HEK293 (cell line): ENCODE measurements at regions not wholly inside any gene's neighbourhood (a gene's known extent, or its start where the extent isn't known, plus 50 kb on each side); places are given as distances from the start of the nearest gene placed in this dataset.
A peak's percentile ranks its signal among the peaks of the same experiment; 100 is the strongest.

ENCODE experiments used
- CTCF ChIA-PET: fragments of 350-600 bp; formaldehyde crosslinking; extraction: SDS; loops from one replicate; lab custom pipeline; 2021; ENCODE audit warnings: antibody characterized with exemption; lab: Yijun Ruan, JAX
- POLR2A ChIA-PET: fragments of 300-600 bp; formaldehyde crosslinking; extraction: SDS; loops from one replicate; lab custom pipeline; 2020; ENCODE audit warnings: antibody characterized with exemption, inconsistent platforms; lab: Yijun Ruan, JAX
- H3K27ac ChIP-seq: fragments of 200-500 bp; sonication (Bioruptor generic); 2 replicates; pipeline ENCODE4 v1.5.1; 2014; ENCODE audit warnings: low read depth, low read length, control low read depth, inconsistent platforms; ENCODE audit errors: extremely low read depth
- H3K36me3 ChIP-seq, 2 experiments: fragments of 200-500 bp in 1 of 2; sonication (Bioruptor generic) in 1 of 2; 1 replicate in 1 of 2; 2 replicates in 1 of 2; pipeline ENCODE4 v1.5.1; 2014 to 2017; ENCODE audit warnings: inconsistent platforms in 2 of 2, low read length in 2 of 2; ENCODE audit not compliant: control insufficient read depth in 2 of 2, insufficient read depth in 1 of 2
- H3K4me1 ChIP-seq: fragments of 200-500 bp; sonication (Bioruptor generic); 2 replicates; pipeline ENCODE4 v1.5.1; 2014; ENCODE audit warnings: mild to moderate bottlenecking, low read length, inconsistent platforms; ENCODE audit not compliant: control insufficient read depth, insufficient read depth
- H3K4me3 ChIP-seq: 2 replicates; pipeline ENCODE4 v1.5.1; 2011; ENCODE audit warnings: low read depth, mild to moderate bottlenecking, control low read depth, low read length, moderate library complexity
- H3K9me3 ChIP-seq: fragments of 200-500 bp; sonication (Bioruptor generic); 2 replicates; pipeline ENCODE4 v1.5.1; 2014; ENCODE audit warnings: low read depth, low read length, inconsistent platforms; ENCODE audit not compliant: control insufficient read depth, insufficient read depth
- MYNN ChIP-seq: fragments of 450-650 bp; formaldehyde crosslinking; IDR thresholded peaks from 2 replicates; pipeline ENCODE4 v1.5.1; 2016; ENCODE audit warnings: missing biosample characterization, missing genetic modification characterization, borderline replicate concordance
- PRDM1 ChIP-seq: fragments of 450-650 bp; formaldehyde crosslinking; IDR thresholded peaks from 2 replicates; pipeline ENCODE4; 2016; ENCODE audit warnings: missing biosample characterization, missing genetic modification characterization
- ZBTB17 ChIP-seq: fragments of 450-650 bp; formaldehyde crosslinking; IDR thresholded peaks from 2 replicates; pipeline ENCODE4 v1.5.1; 2016; ENCODE audit warnings: missing biosample characterization, missing genetic modification characterization
- ZBTB21 ChIP-seq: fragments of 450-650 bp; formaldehyde crosslinking; IDR thresholded peaks from 2 replicates; pipeline ENCODE4 v1.5.1; 2017; ENCODE audit warnings: missing biosample characterization, missing genetic modification characterization
- ZNF433 ChIP-seq: fragments of 450-650 bp; formaldehyde crosslinking; IDR thresholded peaks from 2 replicates; pipeline ENCODE4 v1.5.1; 2016; ENCODE audit warnings: missing biosample characterization, missing genetic modification characterization, low read depth
- ZNF514 ChIP-seq: fragments of 450-650 bp; formaldehyde crosslinking; IDR thresholded peaks from 2 replicates; pipeline ENCODE4 v1.5.1; 2016; ENCODE audit warnings: missing biosample characterization, missing genetic modification characterization
- ZNF521 ChIP-seq: fragments of 450-650 bp; formaldehyde crosslinking; IDR thresholded peaks from 2 replicates; pipeline ENCODE4 v1.5.1; 2017; ENCODE audit warnings: missing biosample characterization, mild to moderate bottlenecking, missing genetic modification characterization
- ZNF529 ChIP-seq: fragments of 450-650 bp; formaldehyde crosslinking; IDR thresholded peaks from 2 replicates; pipeline ENCODE4 v1.5.1; 2017; ENCODE audit warnings: missing genetic modification characterization, missing biosample characterization; ENCODE audit not compliant: insufficient replicate concordance
- ZNF558 ChIP-seq: fragments of 450-650 bp; formaldehyde crosslinking; IDR thresholded peaks from 2 replicates; pipeline ENCODE4 v1.5.1; 2016; ENCODE audit warnings: missing biosample characterization, missing genetic modification characterization
- ZNF585B ChIP-seq: fragments of 450-650 bp; formaldehyde crosslinking; IDR thresholded peaks from 2 replicates; pipeline ENCODE4 v1.5.1; 2016; ENCODE audit warnings: missing biosample characterization, missing genetic modification characterization
- ZNF776 ChIP-seq: fragments of 450-650 bp; formaldehyde crosslinking; IDR thresholded peaks from 2 replicates; pipeline ENCODE4 v1.5.0; 2017; ENCODE audit warnings: missing biosample characterization, missing genetic modification characterization, borderline replicate concordance
- ZNF791 ChIP-seq: fragments of 450-650 bp; formaldehyde crosslinking; IDR thresholded peaks from 2 replicates; pipeline ENCODE4 v1.5.1; 2016; ENCODE audit warnings: missing biosample characterization, missing genetic modification characterization
- TF ChIP-seq, protein P1 (sequence below): fragments of 450-650 bp; formaldehyde crosslinking; IDR thresholded peaks from 2 replicates; pipeline ENCODE4 v1.5.1; 2016; ENCODE audit warnings: missing biosample characterization, missing genetic modification characterization
- TF ChIP-seq, protein P2 (sequence below): fragments of 450-650 bp; formaldehyde crosslinking; IDR thresholded peaks from 2 replicates; pipeline ENCODE4 v1.5.1; 2016; ENCODE audit warnings: missing biosample characterization, missing genetic modification characterization
- TF ChIP-seq, protein P3 (sequence below): fragments of 450-650 bp; formaldehyde crosslinking; conservative IDR thresholded peaks from 2 replicates; pipeline ENCODE4 v1.5.1; 2016; ENCODE audit warnings: low read depth, missing biosample characterization, missing genetic modification characterization
- TF ChIP-seq, protein P4 (sequence below): fragments of 450-650 bp; formaldehyde crosslinking; IDR thresholded peaks from 2 replicates; pipeline ENCODE4 v1.5.1; 2016; ENCODE audit warnings: missing biosample characterization, missing genetic modification characterization
- TF ChIP-seq, protein P5 (sequence below): fragments of 450-650 bp; formaldehyde crosslinking; IDR thresholded peaks from 2 replicates; pipeline ENCODE4 v1.5.1; 2016; ENCODE audit warnings: missing biosample characterization, missing genetic modification characterization
- TF ChIP-seq, protein P6 (sequence below): fragments of 450-650 bp; formaldehyde crosslinking; IDR thresholded peaks from 2 replicates; pipeline ENCODE4 v1.5.1; 2017; ENCODE audit warnings: missing biosample characterization, missing genetic modification characterization
- TF ChIP-seq, protein P7 (sequence below): fragments of 450-650 bp; formaldehyde crosslinking; IDR thresholded peaks from 2 replicates; pipeline ENCODE4 v1.5.1; 2016; ENCODE audit warnings: missing biosample characterization, missing genetic modification characterization

DNA sequence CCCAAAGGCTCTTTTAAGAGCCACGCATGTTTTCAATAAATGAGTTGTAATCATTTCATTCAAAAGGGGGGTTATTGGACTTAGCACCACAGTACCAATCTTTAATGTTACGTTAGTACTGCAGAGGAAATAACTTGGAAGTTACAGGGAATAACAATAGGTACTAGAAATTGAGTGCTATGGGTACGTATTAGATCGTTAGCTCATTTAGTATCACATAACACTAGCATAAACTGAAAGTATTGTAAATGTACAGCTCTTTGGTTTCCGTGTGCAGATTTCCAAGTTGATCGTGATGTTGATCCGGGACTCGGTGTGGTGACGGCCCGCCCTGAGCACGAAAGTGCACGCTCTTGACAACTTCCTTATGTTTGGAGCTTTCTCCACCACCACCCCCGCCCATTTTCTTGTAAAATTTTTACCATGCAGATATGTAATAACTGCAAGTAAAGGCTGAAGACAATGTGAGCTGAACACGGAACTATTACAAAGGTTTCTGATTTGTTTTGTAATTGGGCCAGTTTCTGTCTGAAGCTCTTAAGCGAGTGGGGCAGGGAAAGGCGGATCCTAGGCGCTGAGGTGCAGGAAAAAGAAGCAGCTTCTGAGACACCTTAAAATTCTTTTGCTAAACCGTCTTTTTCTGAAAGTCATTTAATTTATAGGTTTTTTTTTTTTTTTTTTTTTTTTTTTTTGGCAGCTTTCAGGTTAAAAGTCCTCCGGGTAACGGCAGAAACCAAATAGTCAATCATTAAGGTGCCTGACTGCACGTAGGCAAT is 71.5 kb downstream of the HFE start:
- H3K4me1 ChIP-seq: no peaks in the 10 kb centered on the region
- H3K27ac ChIP-seq: no peak overlapping the region
- no peaks in the 10 kb centered on the region for H3K36me3 ChIP-seq
- no peaks in the 10 kb centered on the region for H3K9me3 ChIP-seq
- ChIA-PET POLR2A (interaction anchor here (0.6 to 6.3 kb wide), 31 partner anchors 9 to 1679 kb away, joined by 3 to 439 read pairs (median 7); a partner anchor contains a TSS), CTCF (interaction anchor here (1.6 to 1.7 kb wide), 2 partner anchors 10 to 136 kb away, joined by 3 to 7 read pairs; no protein-coding TSS in a partner anchor)
- peak overlapping the region; percentile 49 for H3K4me3 ChIP-seq
- TF ChIP-seq ZNF585B (tag by site-specific recombination) (no peak), ZBTB21 (tag by site-specific recombination) (no peak), ZBTB17 (tag by site-specific recombination) (peak; percentile 12; the same call in 1 of the 2 replicates), ZNF521 (tag by site-specific recombination) (no peak), ZNF776 (tag by site-specific recombination) (no peak), ZNF529 (tag by site-specific recombination) (no peak), PRDM1 (tag by site-specific recombination) (peak; percentile 63), ZNF791 (tag by site-specific recombination) (no peak), MYNN (tag by site-specific recombination) (peak; percentile 94), ZNF514 (tag by site-specific recombination) (no peak), ZNF433 (tag by site-specific recombination) (no peak), ZNF558 (tag by site-specific recombination) (no peak)
- TF ChIP-seq, protein P1, sequence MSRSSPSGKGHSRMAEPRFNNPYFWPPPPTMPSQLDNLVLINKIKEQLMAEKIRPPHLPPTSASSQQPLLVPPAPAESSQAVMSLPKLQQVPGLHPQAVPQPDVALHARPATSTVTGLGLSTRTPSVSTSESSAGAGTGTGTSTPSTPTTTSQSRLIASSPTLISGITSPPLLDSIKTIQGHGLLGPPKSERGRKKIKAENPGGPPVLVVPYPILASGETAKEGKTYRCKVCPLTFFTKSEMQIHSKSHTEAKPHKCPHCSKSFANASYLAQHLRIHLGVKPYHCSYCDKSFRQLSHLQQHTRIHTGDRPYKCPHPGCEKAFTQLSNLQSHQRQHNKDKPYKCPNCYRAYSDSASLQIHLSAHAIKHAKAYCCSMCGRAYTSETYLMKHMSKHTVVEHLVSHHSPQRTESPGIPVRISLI (tag by site-specific recombination): peak; percentile 95
- TF ChIP-seq, protein P2, sequence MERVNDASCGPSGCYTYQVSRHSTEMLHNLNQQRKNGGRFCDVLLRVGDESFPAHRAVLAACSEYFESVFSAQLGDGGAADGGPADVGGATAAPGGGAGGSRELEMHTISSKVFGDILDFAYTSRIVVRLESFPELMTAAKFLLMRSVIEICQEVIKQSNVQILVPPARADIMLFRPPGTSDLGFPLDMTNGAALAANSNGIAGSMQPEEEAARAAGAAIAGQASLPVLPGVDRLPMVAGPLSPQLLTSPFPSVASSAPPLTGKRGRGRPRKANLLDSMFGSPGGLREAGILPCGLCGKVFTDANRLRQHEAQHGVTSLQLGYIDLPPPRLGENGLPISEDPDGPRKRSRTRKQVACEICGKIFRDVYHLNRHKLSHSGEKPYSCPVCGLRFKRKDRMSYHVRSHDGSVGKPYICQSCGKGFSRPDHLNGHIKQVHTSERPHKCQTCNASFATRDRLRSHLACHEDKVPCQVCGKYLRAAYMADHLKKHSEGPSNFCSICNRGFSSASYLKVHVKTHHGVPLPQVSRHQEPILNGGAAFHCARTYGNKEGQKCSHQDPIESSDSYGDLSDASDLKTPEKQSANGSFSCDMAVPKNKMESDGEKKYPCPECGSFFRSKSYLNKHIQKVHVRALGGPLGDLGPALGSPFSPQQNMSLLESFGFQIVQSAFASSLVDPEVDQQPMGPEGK: no peak
- TF ChIP-seq, protein P3, sequence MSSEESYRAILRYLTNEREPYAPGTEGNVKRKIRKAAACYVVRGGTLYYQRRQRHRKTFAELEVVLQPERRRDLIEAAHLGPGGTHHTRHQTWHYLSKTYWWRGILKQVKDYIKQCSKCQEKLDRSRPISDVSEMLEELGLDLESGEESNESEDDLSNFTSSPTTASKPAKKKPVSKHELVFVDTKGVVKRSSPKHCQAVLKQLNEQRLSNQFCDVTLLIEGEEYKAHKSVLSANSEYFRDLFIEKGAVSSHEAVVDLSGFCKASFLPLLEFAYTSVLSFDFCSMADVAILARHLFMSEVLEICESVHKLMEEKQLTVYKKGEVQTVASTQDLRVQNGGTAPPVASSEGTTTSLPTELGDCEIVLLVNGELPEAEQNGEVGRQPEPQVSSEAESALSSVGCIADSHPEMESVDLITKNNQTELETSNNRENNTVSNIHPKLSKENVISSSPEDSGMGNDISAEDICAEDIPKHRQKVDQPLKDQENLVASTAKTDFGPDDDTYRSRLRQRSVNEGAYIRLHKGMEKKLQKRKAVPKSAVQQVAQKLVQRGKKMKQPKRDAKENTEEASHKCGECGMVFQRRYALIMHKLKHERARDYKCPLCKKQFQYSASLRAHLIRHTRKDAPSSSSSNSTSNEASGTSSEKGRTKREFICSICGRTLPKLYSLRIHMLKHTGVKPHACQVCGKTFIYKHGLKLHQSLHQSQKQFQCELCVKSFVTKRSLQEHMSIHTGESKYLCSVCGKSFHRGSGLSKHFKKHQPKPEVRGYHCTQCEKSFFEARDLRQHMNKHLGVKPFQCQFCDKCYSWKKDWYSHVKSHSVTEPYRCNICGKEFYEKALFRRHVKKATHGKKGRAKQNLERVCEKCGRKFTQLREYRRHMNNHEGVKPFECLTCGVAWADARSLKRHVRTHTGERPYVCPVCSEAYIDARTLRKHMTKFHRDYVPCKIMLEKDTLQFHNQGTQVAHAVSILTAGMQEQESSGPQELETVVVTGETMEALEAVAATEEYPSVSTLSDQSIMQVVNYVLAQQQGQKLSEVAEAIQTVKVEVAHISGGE (tag by site-specific recombination): 0 out of 2 replicates have a peak, but pooled peaks have one; percentile 12
- TF ChIP-seq, protein P4, sequence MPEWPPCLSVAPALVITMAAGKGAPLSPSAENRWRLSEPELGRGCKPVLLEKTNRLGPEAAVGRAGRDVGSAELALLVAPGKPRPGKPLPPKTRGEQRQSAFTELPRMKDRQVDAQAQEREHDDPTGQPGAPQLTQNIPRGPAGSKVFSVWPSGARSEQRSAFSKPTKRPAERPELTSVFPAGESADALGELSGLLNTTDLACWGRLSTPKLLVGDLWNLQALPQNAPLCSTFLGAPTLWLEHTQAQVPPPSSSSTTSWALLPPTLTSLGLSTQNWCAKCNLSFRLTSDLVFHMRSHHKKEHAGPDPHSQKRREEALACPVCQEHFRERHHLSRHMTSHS (tag by site-specific recombination): no peak
- TF ChIP-seq, protein P5, sequence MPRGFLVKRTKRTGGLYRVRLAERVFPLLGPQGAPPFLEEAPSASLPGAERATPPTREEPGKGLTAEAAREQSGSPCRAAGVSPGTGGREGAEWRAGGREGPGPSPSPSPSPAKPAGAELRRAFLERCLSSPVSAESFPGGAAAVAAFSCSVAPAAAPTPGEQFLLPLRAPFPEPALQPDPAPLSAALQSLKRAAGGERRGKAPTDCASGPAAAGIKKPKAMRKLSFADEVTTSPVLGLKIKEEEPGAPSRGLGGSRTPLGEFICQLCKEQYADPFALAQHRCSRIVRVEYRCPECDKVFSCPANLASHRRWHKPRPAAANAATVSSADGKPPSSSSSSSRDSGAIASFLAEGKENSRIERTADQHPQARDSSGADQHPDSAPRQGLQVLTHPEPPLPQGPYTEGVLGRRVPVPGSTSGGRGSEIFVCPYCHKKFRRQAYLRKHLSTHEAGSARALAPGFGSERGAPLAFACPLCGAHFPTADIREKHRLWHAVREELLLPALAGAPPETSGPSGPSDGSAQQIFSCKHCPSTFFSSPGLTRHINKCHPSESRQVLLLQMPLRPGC (tag by site-specific recombination): no peak
- TF ChIP-seq, protein P6, sequence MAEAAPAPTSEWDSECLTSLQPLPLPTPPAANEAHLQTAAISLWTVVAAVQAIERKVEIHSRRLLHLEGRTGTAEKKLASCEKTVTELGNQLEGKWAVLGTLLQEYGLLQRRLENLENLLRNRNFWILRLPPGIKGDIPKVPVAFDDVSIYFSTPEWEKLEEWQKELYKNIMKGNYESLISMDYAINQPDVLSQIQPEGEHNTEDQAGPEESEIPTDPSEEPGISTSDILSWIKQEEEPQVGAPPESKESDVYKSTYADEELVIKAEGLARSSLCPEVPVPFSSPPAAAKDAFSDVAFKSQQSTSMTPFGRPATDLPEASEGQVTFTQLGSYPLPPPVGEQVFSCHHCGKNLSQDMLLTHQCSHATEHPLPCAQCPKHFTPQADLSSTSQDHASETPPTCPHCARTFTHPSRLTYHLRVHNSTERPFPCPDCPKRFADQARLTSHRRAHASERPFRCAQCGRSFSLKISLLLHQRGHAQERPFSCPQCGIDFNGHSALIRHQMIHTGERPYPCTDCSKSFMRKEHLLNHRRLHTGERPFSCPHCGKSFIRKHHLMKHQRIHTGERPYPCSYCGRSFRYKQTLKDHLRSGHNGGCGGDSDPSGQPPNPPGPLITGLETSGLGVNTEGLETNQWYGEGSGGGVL (tag by site-specific recombination): no peak
- TF ChIP-seq, protein P7, sequence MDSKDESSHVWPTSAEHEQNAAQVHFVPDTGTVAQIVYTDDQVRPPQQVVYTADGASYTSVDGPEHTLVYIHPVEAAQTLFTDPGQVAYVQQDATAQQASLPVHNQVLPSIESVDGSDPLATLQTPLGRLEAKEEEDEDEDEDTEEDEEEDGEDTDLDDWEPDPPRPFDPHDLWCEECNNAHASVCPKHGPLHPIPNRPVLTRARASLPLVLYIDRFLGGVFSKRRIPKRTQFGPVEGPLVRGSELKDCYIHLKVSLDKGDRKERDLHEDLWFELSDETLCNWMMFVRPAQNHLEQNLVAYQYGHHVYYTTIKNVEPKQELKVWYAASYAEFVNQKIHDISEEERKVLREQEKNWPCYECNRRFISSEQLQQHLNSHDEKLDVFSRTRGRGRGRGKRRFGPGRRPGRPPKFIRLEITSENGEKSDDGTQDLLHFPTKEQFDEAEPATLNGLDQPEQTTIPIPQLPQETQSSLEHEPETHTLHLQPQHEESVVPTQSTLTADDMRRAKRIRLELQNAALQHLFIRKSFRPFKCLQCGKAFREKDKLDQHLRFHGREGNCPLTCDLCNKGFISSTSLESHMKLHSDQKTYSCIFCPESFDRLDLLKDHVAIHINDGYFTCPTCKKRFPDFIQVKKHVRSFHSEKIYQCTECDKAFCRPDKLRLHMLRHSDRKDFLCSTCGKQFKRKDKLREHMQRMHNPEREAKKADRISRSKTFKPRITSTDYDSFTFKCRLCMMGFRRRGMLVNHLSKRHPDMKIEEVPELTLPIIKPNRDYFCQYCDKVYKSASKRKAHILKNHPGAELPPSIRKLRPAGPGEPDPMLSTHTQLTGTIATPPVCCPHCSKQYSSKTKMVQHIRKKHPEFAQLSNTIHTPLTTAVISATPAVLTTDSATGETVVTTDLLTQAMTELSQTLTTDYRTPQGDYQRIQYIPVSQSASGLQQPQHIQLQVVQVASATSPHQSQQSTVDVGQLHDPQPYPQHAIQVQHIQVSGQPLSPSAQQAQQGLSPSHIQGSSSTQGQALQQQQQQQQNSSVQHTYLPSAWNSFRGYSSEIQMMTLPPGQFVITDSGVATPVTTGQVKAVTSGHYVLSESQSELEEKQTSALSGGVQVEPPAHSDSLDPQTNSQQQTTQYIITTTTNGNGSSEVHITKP: 0 out of 2 replicates have a peak, but pooled peaks have one; percentile 7
